ENCODE measurements at regions not wholly inside any gene's neighbourhood (a gene's known extent, or its start where the extent isn't known, plus 50 kb on each side); places are given as distances from the start of the nearest gene placed in this dataset.

DNA sequence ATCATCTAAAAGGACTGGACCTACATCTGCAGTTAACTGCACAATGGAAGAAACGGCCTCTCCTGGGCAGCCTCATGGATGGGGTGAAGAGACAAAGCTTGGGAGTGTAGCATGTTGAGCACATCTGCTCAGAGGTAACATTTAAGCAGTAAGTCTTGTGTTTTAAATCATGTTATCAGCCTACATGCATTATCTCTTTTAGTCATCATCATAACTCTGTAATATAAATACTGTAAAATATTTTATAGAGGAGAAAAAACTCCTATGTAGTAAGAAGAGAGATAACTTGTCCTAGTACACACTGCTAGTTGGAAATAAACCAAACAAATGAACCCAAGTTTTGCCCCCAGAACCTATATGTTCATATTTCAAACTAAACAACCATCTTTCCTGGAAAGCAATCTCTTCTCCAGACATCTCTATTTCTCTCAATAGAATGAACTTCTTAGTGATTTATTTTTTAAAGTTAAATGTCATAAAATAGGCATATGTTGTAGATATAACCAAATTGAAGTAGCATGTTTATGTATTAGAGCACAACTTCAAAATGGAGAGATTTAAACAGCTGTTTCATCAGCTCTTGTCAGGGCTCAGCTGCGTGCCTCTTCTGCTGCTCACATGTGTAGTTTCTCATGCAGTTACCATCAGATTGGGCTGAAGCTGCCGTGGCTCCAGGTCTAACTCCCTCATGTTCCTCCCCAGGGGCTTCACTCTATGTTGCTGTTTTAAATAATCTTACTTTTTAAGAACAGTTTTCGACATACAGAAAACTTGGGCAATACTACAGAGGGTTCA lies 581.8 kb upstream of the ZFP42 start:
- TF ChIP-seq, protein P1, sequence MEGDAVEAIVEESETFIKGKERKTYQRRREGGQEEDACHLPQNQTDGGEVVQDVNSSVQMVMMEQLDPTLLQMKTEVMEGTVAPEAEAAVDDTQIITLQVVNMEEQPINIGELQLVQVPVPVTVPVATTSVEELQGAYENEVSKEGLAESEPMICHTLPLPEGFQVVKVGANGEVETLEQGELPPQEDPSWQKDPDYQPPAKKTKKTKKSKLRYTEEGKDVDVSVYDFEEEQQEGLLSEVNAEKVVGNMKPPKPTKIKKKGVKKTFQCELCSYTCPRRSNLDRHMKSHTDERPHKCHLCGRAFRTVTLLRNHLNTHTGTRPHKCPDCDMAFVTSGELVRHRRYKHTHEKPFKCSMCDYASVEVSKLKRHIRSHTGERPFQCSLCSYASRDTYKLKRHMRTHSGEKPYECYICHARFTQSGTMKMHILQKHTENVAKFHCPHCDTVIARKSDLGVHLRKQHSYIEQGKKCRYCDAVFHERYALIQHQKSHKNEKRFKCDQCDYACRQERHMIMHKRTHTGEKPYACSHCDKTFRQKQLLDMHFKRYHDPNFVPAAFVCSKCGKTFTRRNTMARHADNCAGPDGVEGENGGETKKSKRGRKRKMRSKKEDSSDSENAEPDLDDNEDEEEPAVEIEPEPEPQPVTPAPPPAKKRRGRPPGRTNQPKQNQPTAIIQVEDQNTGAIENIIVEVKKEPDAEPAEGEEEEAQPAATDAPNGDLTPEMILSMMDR (tag by site-specific recombination; IDR thresholded peaks at IDR 0.05) = no peak
- TF ChIP-seq ZNF561 (tag by site-specific recombination; IDR thresholded peaks at IDR 0.05; ENCODE audit: borderline replicate concordance) = no peak
- TF ChIP-seq, protein P2, sequence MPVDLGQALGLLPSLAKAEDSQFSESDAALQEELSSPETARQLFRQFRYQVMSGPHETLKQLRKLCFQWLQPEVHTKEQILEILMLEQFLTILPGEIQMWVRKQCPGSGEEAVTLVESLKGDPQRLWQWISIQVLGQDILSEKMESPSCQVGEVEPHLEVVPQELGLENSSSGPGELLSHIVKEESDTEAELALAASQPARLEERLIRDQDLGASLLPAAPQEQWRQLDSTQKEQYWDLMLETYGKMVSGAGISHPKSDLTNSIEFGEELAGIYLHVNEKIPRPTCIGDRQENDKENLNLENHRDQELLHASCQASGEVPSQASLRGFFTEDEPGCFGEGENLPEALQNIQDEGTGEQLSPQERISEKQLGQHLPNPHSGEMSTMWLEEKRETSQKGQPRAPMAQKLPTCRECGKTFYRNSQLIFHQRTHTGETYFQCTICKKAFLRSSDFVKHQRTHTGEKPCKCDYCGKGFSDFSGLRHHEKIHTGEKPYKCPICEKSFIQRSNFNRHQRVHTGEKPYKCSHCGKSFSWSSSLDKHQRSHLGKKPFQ (tag by site-specific recombination; IDR thresholded peaks at IDR 0.05) = no peak
- TF ChIP-seq ZNF121 (tag by site-specific recombination; IDR thresholded peaks at IDR 0.05) = no peak
- TF ChIP-seq ZNF211 (tag by site-specific recombination; IDR thresholded peaks at IDR 0.05; ENCODE audit: low read depth) = no peak

All from HEK293 (cell line).